Renal cortical epithelial cell (primary cell): ENCODE measurements at regions not wholly inside any gene's neighbourhood (a gene's known extent, or its start where the extent isn't known, plus 50 kb on each side); places are given as distances from the start of the nearest gene placed in this dataset.

Experiments
- DNase-seq: peaks from one replicate; pipeline ENCODE4 v3.0.0-alpha.2; 2011; ENCODE audit warnings: low read depth

DNA sequence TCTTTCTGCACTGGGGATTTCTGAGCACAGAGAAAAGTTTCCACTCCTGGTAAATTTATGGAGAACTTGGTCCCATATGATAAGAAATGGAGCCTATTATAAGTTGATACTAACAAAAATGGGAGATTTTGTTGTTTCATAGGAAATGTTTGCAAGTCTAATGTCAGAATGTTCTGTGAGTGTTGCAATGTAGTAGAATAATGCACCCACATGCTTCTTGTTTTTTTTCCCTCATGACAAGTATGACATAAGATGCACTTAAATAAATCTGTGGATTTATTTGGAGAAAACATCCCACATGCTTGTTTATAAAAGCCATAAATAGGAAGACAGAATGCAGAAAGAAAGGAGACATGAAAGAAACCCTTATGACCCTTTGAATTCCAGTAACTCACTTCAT is 50.8 kb upstream of the KCNJ6 start:
- DNase-seq = no peak

DNA sequence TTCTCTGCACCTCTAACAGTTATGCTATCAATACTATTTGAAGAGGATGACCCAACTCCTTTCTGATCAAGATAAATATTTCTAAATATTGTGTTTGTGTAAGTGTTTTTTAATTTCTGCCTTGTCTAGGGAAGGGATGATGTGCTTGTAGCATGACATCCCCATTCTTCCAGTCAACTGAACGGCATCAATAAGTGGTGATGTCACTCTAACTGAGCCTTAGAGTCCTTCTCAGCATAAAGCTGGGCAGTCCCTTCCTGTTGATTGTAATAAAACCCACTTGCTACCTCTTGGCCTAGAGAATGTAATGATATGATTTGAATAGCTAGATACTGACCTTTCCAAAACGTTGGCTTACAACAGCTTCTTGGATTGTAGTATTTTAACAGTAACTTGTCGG is 52.5 kb upstream of the KCNJ6 start:
- DNase-seq = no peak

DNA sequence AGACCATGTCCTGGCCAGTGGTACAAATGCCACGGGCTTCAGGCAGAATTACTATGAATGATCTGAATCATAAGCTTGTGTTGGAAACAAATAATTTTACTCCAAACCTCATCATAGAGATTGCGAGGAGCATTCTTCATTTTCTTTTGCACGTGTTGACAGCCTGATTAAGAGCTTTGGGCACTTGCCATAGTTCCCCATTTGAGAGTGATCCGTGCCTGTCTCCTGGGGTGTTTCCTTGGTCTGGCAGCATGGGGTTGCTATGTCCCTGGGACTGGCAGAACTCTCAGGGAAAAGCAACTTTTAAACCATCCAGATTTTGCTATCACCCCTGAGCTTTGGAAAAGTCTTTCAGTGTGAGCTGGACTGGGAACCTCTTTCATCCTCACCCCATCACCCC is 54.3 kb upstream of the KCNJ6 start:
- no peak for DNase-seq

DNA sequence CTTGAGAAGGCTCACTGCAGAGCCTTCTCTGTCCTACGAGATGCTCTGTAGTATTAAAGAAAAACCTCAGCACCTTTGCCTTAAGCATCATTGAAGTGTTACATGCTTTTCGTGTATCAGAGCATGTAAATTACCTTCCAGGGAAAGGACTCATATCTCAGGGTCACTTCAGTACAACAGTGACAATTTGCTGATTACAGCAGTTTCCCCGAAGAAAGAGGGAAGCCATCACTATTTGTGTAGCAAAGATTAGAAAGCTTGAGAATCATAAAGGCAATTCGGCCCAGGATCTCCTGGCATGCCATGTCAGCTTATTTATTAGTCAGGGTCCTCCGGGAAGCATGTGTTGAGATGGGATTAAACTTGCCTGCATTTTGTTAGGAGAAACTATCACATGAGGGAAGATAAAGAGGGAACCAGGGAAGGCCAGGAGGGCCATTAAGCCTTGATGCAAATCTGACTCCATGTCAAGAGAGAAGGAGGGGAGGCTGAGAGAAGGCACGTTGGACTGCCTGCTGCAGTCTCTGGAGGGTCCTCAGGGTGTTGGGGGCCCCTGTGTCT is 55.2 kb upstream of the KCNJ6 start:
- no peak for DNase-seq

DNA sequence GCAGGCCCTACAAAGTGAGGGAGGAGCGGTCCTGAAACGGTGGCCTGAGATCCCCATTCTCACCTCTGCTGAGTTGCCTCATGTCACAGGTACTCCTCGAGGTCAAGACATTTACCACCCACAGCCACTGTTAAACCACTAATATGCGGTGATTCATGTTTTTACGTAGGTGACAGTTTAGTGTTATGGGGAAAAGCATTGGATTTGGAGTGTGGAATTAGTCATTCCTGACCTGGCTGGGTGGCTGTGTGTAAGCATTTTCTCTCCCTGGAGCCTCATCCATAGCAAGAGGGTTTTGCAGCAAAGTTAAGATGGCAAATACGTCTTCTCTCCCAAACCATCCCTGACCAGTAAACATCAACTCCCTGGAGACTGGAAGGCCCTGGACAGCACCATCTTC is 57.8 kb upstream of the KCNJ6 start:
- peak; percentile 82 for DNase-seq

DNA sequence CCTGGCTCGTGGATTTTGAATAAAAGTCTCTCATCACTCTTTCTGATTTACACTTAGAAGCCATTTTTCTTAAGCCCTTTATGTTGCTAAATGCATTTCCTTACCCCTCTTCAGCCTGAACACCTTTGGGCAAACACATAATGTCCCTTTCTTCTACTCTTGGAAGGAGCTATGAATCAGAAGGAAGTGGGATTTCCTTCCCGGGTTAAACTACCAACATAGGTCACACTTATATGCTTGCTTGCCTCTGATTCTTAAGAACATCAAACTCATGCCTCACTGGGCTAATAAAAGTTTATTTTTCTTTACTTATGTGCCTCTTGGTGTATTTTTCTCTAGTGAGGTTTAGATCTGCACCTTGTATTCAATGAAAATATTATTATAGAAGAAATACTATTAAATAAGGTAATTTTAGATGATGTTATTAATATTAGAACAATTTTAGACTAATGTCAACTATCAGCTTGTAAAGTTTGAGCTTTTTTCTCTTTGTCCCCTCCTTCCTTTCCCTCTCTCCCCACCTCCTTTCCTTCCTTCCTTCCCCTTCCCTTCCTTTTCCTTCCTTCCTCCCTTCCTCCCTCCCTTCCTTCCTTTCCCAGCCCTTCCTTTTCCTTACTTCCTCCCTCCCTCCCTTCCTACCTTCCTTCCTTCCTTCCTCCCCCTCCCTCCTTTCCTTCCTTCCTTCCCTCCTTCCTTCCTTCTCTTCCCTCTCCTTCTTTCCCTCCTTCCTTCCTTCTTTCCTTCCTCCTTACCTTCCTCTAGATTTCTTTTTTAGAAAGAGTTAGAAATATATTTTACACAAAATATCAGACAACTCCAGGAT is 66.5 kb upstream of the KCNJ6 start:
- peak; percentile 72 for DNase-seq

DNA sequence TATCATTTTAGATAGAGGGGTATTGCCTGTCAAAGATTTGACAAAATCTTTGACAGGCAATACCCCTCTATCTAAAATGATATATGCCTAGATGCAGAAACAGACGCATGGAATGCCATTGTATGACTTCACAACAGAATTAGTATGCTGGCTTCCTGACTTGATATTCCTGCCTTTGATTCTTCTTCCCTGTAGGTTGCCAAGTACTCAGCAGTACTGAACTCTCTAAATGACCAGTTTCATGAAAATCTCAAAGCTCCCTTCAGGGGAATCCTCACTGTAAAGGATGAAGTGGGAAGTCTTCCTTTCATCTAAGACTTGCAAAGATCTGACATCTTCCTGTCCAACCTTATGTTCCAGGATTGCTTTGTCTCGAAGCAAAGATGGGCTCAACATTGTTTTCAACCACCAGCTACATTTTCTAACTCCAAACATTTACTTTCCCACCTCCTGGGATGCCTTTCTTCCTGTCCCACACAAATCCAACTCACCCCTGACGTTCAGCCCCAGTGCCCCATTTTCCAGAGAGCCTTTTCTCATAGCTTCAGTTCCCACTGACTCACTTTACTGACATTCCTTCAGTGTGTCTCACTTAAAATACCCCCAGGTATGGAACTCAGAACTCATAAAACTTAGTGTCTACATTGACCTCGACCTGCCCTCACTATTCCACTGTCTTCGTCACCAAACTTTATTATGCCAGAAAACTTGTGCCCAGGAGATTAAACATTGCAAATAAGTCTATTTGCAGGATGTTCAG is 67.3 kb upstream of the KCNJ6 start:
- peak; percentile 88 for DNase-seq

DNA sequence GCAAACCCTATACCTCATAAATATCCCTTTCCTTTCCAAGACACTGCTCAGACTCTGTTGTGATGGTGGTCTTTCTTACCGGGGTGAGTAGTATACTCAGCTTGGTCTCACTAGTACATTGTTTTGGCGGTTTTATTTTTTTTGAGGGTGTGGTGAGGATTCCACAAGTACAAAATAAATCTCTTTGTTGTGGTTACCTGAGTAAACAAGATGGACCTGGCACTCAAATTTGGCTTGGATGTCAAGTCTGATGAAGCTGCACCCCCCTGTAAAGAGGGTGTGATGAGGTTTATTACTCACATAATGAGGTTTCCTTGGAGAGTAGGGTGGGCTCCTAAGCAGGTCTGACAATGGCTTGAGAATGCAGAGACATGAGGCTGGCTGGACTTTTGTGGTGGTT is 68.2 kb upstream of the KCNJ6 start:
- DNase-seq = peak; percentile 36

DNA sequence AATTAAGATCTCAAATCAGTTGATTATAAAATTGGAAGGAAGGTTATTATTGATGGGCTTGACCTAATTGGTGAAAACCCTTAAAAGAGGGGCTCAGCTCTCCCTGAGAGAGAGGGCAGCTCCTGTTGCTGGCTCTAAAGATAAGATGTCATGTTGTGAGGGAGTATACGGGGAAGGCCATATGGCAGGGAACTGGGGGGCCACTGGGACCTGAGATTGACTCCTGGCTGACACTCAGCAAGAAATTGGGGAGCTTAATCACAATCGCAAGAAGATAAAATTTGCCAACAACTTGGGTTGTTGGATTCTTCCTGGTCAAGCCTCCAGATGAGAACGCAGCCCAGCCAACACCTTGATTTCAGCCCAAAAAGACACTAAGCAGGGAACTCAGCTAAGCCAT is 69.7 kb upstream of the KCNJ6 start:
- DNase-seq = no peak

DNA sequence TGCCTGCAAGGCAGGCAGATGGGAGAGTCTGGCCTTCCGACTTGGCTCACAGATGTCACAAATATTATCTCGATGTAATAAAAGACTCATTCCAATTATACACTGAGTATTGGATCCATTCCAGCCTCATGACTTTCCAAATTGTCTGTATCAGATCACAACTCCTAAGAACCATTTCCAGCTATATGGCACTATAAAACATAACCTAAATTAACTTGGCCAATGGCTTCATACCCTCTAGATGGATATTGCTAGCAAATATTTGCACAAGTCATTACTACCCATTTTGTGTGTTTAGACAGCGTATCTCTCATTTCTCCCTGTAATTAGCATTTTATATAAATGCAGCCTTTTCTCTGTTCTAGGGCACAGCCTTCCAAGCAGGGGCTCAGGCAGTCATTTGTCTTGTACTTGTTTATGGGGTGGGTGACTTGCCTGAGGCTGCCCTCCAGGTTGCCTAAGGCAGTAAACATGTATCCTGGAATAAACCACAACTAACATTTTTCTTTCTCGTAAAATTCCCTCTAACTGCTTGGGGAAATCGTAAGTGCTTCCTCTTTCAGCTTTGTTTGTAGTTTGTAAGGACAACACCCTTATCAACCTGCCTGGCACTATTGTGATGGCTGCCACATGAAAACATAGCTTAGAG is 70.6 kb upstream of the KCNJ6 start:
- no peak for DNase-seq

DNA sequence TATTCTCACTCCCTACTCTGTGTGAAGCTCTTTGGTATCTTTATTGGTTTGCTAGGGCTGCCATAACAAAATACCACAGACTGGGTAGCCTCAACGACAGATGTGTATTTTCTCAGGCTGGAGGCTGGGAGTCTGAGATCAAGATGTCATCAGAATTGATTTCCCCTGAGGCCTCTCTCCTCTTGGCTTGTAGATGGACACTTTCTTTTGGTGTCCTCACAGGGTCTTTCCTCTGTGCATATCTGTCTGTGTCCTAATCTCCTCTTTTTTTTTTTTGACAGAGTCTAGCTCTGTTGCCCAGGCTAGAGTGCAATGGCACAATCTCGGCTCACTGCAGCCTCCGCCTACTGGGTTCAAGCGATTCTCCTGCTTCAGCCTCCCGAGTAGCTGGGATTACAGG is 71.4 kb upstream of the KCNJ6 start:
- DNase-seq = no peak

DNA sequence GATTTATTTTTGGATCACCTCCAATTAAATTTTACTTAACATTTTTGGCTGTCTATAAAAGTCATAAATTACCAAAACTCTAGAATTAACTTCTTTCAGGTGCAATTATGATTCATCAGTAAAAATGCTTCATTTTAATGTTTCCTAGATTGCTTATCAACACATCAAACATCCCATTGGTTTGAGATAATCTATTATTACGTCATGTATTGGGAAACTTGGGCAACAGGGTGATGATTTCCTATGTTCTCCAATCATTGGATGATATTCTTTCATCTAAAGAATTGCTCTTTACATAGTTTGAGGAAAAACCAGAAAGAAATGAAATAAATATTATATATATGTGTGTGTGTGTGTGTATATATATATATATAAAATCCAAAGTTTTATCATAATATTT is 76.8 kb upstream of the KCNJ6 start:
- DNase-seq = no peak

DNA sequence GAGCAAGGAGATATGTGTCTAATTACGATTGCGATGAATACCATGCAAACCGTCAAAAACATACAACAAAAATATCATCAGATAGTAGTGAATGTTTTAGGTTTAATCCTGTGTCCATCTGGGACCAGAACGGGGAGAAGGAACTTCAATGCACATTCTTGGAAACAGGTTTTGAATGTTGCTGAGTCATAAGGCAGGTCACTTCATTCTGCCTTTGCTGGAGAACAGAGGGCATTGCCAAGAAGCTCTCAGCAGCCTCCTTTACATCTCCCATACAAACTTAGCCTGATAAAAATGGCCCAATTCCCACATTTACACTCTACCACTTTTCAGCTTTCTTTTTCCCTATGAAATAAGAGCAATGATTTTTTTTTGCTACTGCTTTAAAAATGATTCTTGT is 78.0 kb upstream of the KCNJ6 start:
- peak; percentile 18 for DNase-seq

DNA sequence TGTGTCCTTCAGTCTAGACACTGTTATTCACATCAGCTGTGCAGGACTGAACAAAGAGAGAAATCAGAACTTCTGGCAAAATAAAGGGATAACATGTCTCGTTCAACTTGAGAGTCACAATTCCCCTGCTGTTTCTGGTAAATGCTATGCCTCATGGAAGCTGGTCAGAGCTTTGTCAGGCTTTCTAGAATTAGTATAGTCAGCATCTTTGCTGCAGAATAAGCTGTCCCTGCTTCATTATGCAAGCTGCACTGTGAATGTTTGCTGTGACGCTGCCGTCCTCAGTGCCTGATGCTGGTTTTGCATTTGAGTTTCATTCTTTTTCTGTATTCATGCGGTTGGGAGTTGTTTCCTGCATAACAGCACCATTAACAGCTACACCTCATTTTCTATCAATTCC is 96.4 kb upstream of the KCNJ6 start:
- DNase-seq = no peak

DNA sequence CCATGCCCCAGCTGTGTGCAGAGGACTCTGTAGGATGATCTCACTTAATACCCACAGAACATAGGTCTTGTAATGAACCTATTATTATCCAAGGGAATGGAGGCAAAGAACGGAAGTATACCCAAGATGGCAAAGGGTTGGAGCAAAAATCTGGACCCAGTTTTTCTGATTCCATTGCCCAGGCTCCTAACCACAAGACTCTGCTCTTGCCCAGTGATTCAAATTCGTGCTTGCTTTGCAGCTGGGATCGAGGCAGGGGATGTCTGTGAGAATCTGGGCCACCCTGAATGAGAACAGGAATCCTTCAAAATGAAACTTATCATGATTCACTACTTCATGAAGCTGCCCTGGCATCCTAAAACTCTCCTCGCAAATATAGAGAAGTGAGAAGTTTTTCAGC is 97.5 kb upstream of the KCNJ6 start:
- DNase-seq = no peak

DNA sequence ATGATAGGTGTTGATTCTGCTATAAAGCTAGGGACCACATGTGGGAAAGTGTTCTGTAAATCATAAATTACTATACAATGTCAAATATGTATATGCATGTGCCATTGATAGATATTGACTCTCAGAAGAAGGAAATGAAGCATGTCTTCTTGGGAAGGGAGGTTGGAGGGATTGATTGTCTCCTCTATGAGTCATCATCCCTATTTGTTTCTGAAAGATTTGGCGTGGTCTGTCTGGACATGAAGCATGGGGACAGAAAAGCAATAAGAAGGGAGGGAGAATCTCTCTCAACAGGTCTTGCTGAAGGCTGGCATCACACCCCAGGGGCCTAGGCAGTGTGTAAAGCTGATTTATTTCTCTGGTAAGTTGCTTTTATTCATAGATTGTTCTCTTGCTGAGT is 98.0 kb upstream of the KCNJ6 start:
- no peak for DNase-seq

DNA sequence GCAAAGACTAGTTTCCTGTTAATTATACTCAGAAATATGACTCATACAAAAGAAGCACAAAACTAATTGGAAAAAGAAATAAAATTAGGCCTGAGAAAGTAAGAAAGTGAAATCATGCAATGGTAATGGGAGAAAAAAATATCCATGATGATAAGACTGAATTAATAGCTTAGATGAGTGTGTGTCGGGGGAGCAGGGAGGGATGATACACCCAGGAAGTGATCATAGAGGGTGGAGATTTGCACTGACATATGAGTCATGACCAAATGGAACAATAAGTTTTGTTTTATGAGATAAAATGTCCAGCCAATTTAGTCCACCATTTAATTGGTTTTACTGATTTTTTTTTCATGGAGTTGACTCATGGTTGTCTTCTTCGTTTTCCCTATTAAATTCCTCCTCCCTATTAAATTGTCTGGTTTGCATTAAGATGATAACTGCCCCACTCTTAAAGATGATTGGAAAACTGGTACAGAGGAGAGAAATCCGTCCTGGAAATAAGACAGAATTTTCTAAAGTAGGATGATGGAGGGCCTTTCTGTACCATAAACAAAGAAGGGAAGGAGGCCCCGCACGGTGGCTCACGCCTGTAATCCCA is 111.7 kb upstream of the KCNJ6 start:
- peak; percentile 60 for DNase-seq

DNA sequence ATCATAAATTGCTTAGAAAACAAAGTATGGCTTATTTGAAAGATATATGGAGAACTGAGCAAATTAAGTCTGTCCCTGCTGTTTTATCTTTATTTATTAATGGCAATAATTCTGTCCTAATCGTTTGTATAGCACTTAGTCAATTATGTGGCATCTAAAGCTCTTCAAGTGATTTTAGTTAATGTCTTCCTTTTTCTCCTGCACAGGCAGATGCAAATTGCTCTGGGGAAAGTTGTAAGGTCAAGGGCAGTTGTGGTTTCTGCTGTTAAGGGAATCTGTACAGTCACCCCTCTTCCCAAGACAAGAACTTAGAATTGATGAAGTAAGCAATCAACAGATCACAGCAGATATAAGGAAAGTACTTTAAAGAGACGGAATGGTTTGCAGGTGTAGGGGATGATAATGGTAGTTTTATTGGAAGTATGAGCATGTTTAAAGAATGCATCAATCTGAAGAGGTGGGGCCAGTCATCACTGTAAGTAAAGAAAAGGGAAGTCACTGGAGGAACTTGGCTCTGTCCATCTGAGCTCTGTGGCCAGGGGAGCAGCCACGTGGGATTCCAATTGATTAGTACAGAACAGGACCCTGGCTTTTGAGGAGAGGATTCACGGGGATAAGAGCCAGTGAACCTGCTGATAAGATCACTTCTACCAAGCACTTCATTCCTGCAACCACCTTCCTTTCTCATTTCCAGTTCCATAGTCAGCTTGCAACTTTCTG is 116.0 kb upstream of the KCNJ6 start:
- no peak for DNase-seq

DNA sequence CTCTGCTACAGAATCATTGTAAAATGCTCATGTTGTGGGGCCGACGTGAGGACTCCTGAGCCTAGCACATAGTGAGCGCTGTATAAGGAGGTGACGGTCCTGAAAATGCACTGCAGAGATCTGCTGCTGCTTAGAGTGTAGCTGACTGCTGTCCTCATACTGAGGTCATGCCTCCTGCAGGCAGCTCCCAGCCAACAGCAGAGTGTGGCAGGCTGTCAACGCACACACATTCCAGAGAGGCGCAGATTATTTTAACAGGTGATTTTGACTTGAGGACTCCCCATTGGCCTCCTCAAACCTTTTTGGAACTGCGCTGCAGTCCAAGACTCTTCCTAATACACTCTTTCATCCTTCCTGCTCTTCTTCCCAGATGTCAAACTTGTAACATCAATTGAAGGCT is 119.8 kb upstream of the KCNJ6 start:
- no peak for DNase-seq

DNA sequence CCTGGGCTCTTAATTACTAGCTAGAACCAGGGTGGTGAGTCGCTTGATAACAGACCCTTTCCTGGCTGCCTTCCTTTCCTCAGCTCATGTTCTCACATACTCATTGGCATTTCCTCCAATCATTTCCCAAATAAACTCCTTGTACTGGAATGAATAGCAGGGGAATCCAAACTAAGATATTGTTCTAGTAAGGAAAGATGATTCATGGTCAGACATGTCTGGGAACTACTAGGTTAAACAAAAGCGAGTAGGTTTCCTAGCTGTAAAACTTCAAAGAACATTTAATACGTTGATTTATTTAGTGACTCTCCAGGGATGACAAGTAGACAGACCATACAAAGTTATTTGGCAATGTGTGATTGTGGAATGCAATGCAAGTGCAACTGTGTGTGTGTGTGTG is 121.2 kb upstream of the KCNJ6 start:
- peak; percentile 69 for DNase-seq

DNA sequence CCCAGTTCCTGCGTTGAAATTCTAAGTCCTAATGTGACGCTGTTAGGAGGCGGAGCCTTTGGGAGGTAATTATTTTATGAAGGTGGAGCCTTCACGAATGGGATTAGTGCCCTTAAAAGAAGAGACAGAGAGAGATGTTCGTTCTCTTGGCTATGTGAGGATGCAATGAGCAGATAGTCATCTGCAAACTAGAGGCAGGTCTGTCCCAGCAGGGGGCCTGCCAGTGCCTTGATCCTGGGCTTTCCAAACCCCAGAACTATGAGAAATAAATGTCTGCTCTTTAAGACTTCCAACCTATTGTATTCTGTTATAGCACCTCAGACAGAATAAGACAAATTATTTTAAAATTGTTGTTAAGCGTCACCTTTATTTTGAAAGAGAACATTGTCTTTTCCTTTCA is 123.1 kb upstream of the KCNJ6 start:
- DNase-seq = no peak

DNA sequence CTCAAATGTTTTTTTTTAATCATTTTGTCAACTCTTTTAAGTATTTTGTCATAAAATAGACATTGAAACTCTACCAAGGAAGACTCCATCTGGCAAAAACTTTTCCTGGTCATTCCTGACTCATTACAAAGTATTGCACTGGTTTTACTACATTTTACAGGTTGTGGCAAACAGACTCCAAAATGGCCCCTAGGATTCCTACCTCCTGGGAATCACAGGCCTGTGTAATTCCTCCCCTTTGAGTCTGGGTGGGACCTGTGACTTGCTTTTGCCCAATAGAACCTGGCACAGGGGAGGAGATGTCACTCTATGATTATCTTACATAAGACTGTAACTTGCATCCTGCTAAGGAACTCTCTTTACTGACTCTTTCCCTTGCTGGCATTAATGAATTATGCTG is 123.6 kb upstream of the KCNJ6 start:
- DNase-seq = peak; percentile 11
